OCI-LY7 (cell line): ENCODE measurements at regions not wholly inside any gene's neighbourhood (a gene's known extent, or its start where the extent isn't known, plus 50 kb on each side); places are given as distances from the start of the nearest gene placed in this dataset.

ENCODE experiments used
- BruUV-seq: library from RNA; stranded (reverse); fragments of 400-500 nt; replicated peaks from 2 replicates; lab custom pipeline; 2021; lab: Mats Ljungman, UMichigan
- CTCF ChIA-PET: fragments of 300-600 bp; sonication (Branson Sonifier 250); formaldehyde crosslinking; loops from one replicate; lab custom pipeline; 2022; ENCODE audit warnings: antibody characterized with exemption; ENCODE audit not compliant: unreplicated experiment; lab: Charles Lee
- POLR2A ChIA-PET: fragments of 300-600 bp; sonication (Branson Sonifier 250); formaldehyde crosslinking; loops from one replicate; lab custom pipeline; 2022; ENCODE audit warnings: antibody characterized with exemption; lab: Charles Lee
- DNase-seq: peaks from one replicate; pipeline ENCODE4 v3.0.0-alpha.2; 2015; ENCODE audit warnings: low spot score
- H2AFZ ChIP-seq: fragments of 200-600 bp; sonication (generic), shearing (Covaris generic); 2 replicates; pipeline ENCODE4 v1.6.1; 2014; ENCODE audit warnings: mild to moderate bottlenecking, antibody characterized with exemption, low read length, moderate library complexity
- H3K27ac ChIP-seq: fragments of 200-600 bp; sonication (generic); 2 replicates; pipeline ENCODE4 v1.5.1; 2014; ENCODE audit warnings: mixed run types, low read depth, mild to moderate bottlenecking, moderate library complexity, low read length, inconsistent platforms; ENCODE audit not compliant: poor library complexity, severe bottlenecking
- H3K36me3 ChIP-seq: fragments of 200-600 bp; sonication (generic); 2 replicates; pipeline ENCODE4 v1.6.1; 2014; ENCODE audit warnings: mild to moderate bottlenecking, antibody characterized with exemption, low read length, moderate library complexity, mixed read lengths; ENCODE audit not compliant: insufficient read depth
- H3K4me1 ChIP-seq: fragments of 200-600 bp; sonication (generic); 2 replicates; pipeline ENCODE4 v1.5.1; 2014; ENCODE audit warnings: mild to moderate bottlenecking, low read length; ENCODE audit not compliant: insufficient read depth, poor library complexity, severe bottlenecking
- H3K4me2 ChIP-seq: fragments of 200-600 bp; sonication (generic); 2 replicates; pipeline ENCODE4 v1.6.1; 2014; ENCODE audit warnings: mild to moderate bottlenecking, low read length
- H3K4me3 ChIP-seq: fragments of 200-600 bp; sonication (generic); 2 replicates; pipeline ENCODE4 v1.5.1; 2014; ENCODE audit warnings: mild to moderate bottlenecking, low read depth, low read length; ENCODE audit not compliant: poor library complexity, severe bottlenecking
- H3K79me2 ChIP-seq: fragments of 200-600 bp; sonication (generic); 2 replicates; pipeline ENCODE4 v1.6.1; 2016; ENCODE audit warnings: low read depth, mild to moderate bottlenecking, low read length, moderate library complexity, mixed read lengths; ENCODE audit not compliant: insufficient read depth
- H3K9me2 ChIP-seq: fragments of 200-600 bp; sonication (generic); 2 replicates; pipeline ENCODE4 v1.6.1; 2016; ENCODE audit warnings: mild to moderate bottlenecking, low read length, mixed read lengths; ENCODE audit not compliant: insufficient read depth
- H3K9me3 ChIP-seq: fragments of 200-600 bp; sonication (generic); 2 replicates; pipeline ENCODE4 v1.6.1; 2014; ENCODE audit warnings: mild to moderate bottlenecking, mixed run types, low read length, mixed read lengths
- H4K20me1 ChIP-seq: fragments of 200-600 bp; sonication (generic); 2 replicates; pipeline ENCODE4 v1.6.1; 2014; ENCODE audit warnings: mild to moderate bottlenecking, antibody characterized with exemption, low read length, moderate library complexity, mixed read lengths; ENCODE audit not compliant: insufficient read depth
- CTCF ChIP-seq: fragments of 200-600 bp; sonication (generic); conservative IDR thresholded peaks from 2 replicates; pipeline ENCODE4 v1.5.1; 2014; ENCODE audit warnings: mild to moderate bottlenecking, antibody characterized with exemption, low read length, moderate library complexity, mixed read lengths
- EZH2phosphoT487 ChIP-seq: fragments of 200-600 bp; sonication (generic); IDR thresholded peaks from 2 replicates; pipeline ENCODE4 v1.6.1; 2018; ENCODE audit warnings: low read depth, borderline replicate concordance, mild to moderate bottlenecking, mixed run types, antibody characterized with exemption, low read length, moderate library complexity, mixed read lengths
- intact Hi-C: fragments of 100-400 bp; cut with micrococcal nuclease; formaldehyde crosslinking; loops from one replicate; pipeline ENCODE4 v1.10.0; 2022; ENCODE audit not compliant: unreplicated experiment

- H3K9me3 ChIP-seq = no peaks in the 10 kb centered on the region
- TF ChIP-seq CTCF = no peak
- TF ChIP-seq EZH2phosphoT487 = no peak
- intact Hi-C loops = no loop called here
- no peak overlapping the region for H3K4me2 ChIP-seq
- no peak overlapping the region for H3K27ac ChIP-seq
- BruUV-seq = no TSS peak
- H3K4me3 ChIP-seq = no peak overlapping the region
- H2AFZ ChIP-seq = no peak overlapping the region
- no peaks in the 10 kb centered on the region for H3K9me2 ChIP-seq
- no peaks in the 10 kb centered on the region for H3K79me2 ChIP-seq
- no peak for DNase-seq
- no peaks in the 10 kb centered on the region for H3K36me3 ChIP-seq
- H4K20me1 ChIP-seq = no peaks in the 10 kb centered on the region
- no peaks in the 10 kb centered on the region for H3K4me1 ChIP-seq
- ChIA-PET POLR2A (no interaction called here), CTCF (no interaction called here)
Measured at GRCh38 chr7:51455513-51455912, 138.9 kb upstream of the COBL start.

- Histone ChIP-seq H3K9me3 (no peaks in the 10 kb centered on the region), H3K9me2 (no peaks in the 10 kb centered on the region), H3K4me1 (no peaks in the 10 kb centered on the region), H3K79me2 (no peaks in the 10 kb centered on the region), H3K27ac (no peak overlapping the region), H3K36me3 (no peaks in the 10 kb centered on the region), H2AFZ (no peak overlapping the region), H3K4me3 (no peak overlapping the region), H3K4me2 (no peak overlapping the region), H4K20me1 (no peaks in the 10 kb centered on the region)
- BruUV-seq = no TSS peak
- ChIA-PET POLR2A (no interaction called here), CTCF (no interaction called here)
- intact Hi-C loops = no loop called here
- DNase-seq = no peak
- no peak for TF ChIP-seq CTCF
- TF ChIP-seq EZH2phosphoT487 = no peak
Measured at GRCh38 chr7:51455086-51455485, 138.5 kb upstream of the COBL start.

- H2AFZ ChIP-seq = no peak overlapping the region
- no peak overlapping the region for H3K27ac ChIP-seq
- no TSS peak for BruUV-seq
- no peak overlapping the region for H3K4me2 ChIP-seq
- no peaks in the 10 kb centered on the region for H4K20me1 ChIP-seq
- DNase-seq = no peak
- intact Hi-C loops = no loop called here
- H3K4me1 ChIP-seq = no peaks in the 10 kb centered on the region
- POLR2A ChIA-PET = no interaction called here
- no peaks in the 10 kb centered on the region for H3K9me3 ChIP-seq
- CTCF ChIA-PET = no interaction called here
- no peak for TF ChIP-seq CTCF
- no peak for TF ChIP-seq EZH2phosphoT487
- H3K4me3 ChIP-seq = no peak overlapping the region
- no peaks in the 10 kb centered on the region for H3K36me3 ChIP-seq
- no peaks in the 10 kb centered on the region for H3K9me2 ChIP-seq
- H3K79me2 ChIP-seq = no peaks in the 10 kb centered on the region
Measured at GRCh38 chr7:51452694-51453093, 136.1 kb upstream of the COBL start.
